ENCODE measurements at regions not wholly inside any gene's neighbourhood (a gene's known extent, or its start where the extent isn't known, plus 50 kb on each side); places are given as distances from the start of the nearest gene placed in this dataset.

- DNase-seq (ENCODE audit: low spot score), result no peak
Observed at GRCh38 chr15:58271410-58271809, 133.2 kb downstream of the AQP9 start.

GRCh38 chr15:58273104-58273503, 134.9 kb downstream of the AQP9 start:
- DNase-seq (ENCODE audit: low spot score), result no peak

GRCh38 chr15:58274885-58275284, 136.7 kb downstream of the AQP9 start:
- no peak for DNase-seq (ENCODE audit: low spot score)

GRCh38 chr15:58275785-58276184, 137.6 kb downstream of the AQP9 start:
- DNase-seq (ENCODE audit: low spot score), result no peak

GRCh38 chr15:58276924-58277323, 138.7 kb downstream of the AQP9 start:
- DNase-seq (ENCODE audit: low spot score), result no peak

- DNase-seq (ENCODE audit: low spot score), result no peak
Observed at GRCh38 chr15:58277333-58277732, 139.2 kb downstream of the AQP9 start.

GRCh38 chr15:58279106-58279505, 140.9 kb downstream of the AQP9 start:
- no peak for DNase-seq (ENCODE audit: low spot score)

GRCh38 chr15:58279654-58280053, 141.5 kb downstream of the AQP9 start:
- no peak for DNase-seq (ENCODE audit: low spot score)

- no peak for DNase-seq (ENCODE audit: low spot score)
Observed at GRCh38 chr15:58282060-58282708, 144.0 kb downstream of the AQP9 start.

GRCh38 chr15:58283302-58283701, 145.1 kb downstream of the AQP9 start:
- no peak for DNase-seq (ENCODE audit: low spot score)

- DNase-seq (ENCODE audit: low spot score), result no peak
Observed at GRCh38 chr15:58284293-58284692, 146.1 kb downstream of the AQP9 start.

- no peak for DNase-seq (ENCODE audit: low spot score)
Observed at GRCh38 chr15:58285212-58285920, 146.4 kb upstream of the LIPC start.

GRCh38 chr15:58285921-58286278, 145.9 kb upstream of the LIPC start:
- DNase-seq (ENCODE audit: low spot score), result no peak

- no peak for DNase-seq (ENCODE audit: low spot score)
Observed at GRCh38 chr15:58286523-58286922, 145.3 kb upstream of the LIPC start.

- no peak for DNase-seq (ENCODE audit: low spot score)
Observed at GRCh38 chr15:58287891-58288290, 143.9 kb upstream of the LIPC start.

- no peak for DNase-seq (ENCODE audit: low spot score)
Observed at GRCh38 chr15:58288592-58288991, 143.2 kb upstream of the LIPC start.

- DNase-seq (ENCODE audit: low spot score), result no peak
Observed at GRCh38 chr15:58291848-58292247, 139.9 kb upstream of the LIPC start.

GRCh38 chr15:58292751-58293175, 139.0 kb upstream of the LIPC start:
- no peak for DNase-seq (ENCODE audit: low spot score)

GRCh38 chr15:58293622-58294550, 137.9 kb upstream of the LIPC start:
- DNase-seq (ENCODE audit: low spot score), result no peak

- DNase-seq (ENCODE audit: low spot score), result no peak
Observed at GRCh38 chr15:58294681-58295254, 137.0 kb upstream of the LIPC start.

GRCh38 chr15:58295637-58296215, 136.1 kb upstream of the LIPC start:
- no peak for DNase-seq (ENCODE audit: low spot score)

GRCh38 chr15:58296276-58296675, 135.5 kb upstream of the LIPC start:
- no peak for DNase-seq (ENCODE audit: low spot score)

All from RKO (cell line).